Endothelial cell of umbilical vein (primary cell): ENCODE measurements at regions not wholly inside any gene's neighbourhood (a gene's known extent, or its start where the extent isn't known, plus 50 kb on each side); places are given as distances from the start of the nearest gene placed in this dataset.

Experiments used
- EZH2 ChIP-seq: IDR thresholded peaks from 2 replicates; pipeline ENCODE4 v1.6.1; 2012; ENCODE audit warnings: borderline replicate concordance, low read depth, mild to moderate bottlenecking, moderate library complexity, low read length, inconsistent platforms; ENCODE audit not compliant: severe bottlenecking
- JUN ChIP-seq: IDR thresholded peaks from 2 replicates; pipeline ENCODE4 v1.6.1; 2011; ENCODE audit warnings: borderline replicate concordance, low read depth; ENCODE audit not compliant: insufficient read length, insufficient read depth
- MAX ChIP-seq: IDR thresholded peaks from 2 replicates; pipeline ENCODE4 v1.6.1; 2011; ENCODE audit not compliant: insufficient read depth, insufficient read length
- POLR2A ChIP-seq: IDR thresholded peaks from 2 replicates; pipeline ENCODE4 v1.6.1; 2012; ENCODE audit warnings: low read depth, mild to moderate bottlenecking, control low read depth, low read length
- POLR2AphosphoS5 ChIP-seq: IDR thresholded peaks from 2 replicates; pipeline ENCODE4 v1.6.1; 2012; ENCODE audit warnings: low read depth, mild to moderate bottlenecking, control low read depth, low read length, moderate library complexity; ENCODE audit not compliant: insufficient read depth
- TF ChIP-seq, protein P1 (sequence below), 2 donors: IDR thresholded peaks; 1 replicate in 1 of 2; 2 replicates in 1 of 2; pipeline ENCODE4 v1.5.1; 2011; ENCODE audit warnings: low read length in 2 of 2, mild to moderate bottlenecking in 2 of 2, moderate library complexity in 2 of 2, control low read depth in 1 of 2, inconsistent platforms in 1 of 2, low read depth in 1 of 2; ENCODE audit not compliant: insufficient read depth in 1 of 2; ENCODE audit errors: extremely low read depth in 1 of 2

GRCh38 chr20:55070001-55070400 is 594.6 kb downstream of the DOK5 start:
- TF ChIP-seq MAX (no peak), POLR2A (no peak), POLR2AphosphoS5 (no peak), JUN (no peak), EZH2 (no peak)
- TF ChIP-seq, protein P1, sequence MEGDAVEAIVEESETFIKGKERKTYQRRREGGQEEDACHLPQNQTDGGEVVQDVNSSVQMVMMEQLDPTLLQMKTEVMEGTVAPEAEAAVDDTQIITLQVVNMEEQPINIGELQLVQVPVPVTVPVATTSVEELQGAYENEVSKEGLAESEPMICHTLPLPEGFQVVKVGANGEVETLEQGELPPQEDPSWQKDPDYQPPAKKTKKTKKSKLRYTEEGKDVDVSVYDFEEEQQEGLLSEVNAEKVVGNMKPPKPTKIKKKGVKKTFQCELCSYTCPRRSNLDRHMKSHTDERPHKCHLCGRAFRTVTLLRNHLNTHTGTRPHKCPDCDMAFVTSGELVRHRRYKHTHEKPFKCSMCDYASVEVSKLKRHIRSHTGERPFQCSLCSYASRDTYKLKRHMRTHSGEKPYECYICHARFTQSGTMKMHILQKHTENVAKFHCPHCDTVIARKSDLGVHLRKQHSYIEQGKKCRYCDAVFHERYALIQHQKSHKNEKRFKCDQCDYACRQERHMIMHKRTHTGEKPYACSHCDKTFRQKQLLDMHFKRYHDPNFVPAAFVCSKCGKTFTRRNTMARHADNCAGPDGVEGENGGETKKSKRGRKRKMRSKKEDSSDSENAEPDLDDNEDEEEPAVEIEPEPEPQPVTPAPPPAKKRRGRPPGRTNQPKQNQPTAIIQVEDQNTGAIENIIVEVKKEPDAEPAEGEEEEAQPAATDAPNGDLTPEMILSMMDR (IDR thresholded peaks at IDR 0.05; ENCODE audit: extremely low read depth in 1 of 2, insufficient read depth in 1 of 2, low read depth in 1 of 2, low read length in 2 of 2): no peak
